H1 (cell line): ENCODE measurements at regions not wholly inside any gene's neighbourhood (a gene's known extent, or its start where the extent isn't known, plus 50 kb on each side); places are given as distances from the start of the nearest gene placed in this dataset.

Experiments used
- CTCF ChIA-PET: fragments of 300-600 bp; sonication (Branson Sonifier 250); formaldehyde crosslinking; loops from one replicate; lab custom pipeline; 2021; ENCODE audit not compliant: partially characterized antibody; lab: Charles Lee
- POLR2A ChIA-PET: fragments of 300-600 bp; sonication (Branson Sonifier 250); formaldehyde crosslinking; loops from one replicate; lab custom pipeline; 2021; ENCODE audit warnings: inconsistent platforms; ENCODE audit not compliant: partially characterized antibody; lab: Charles Lee
- DNase-seq, 2 experiments: peaks; one replicate each; pipeline versions ENCODE4 v3.0.0 to v3.0.0-alpha.2; 2010 to 2022; ENCODE audit warnings: low spot score in 2 of 2, low read depth in 1 of 2, mixed read lengths in 1 of 2
- FAIRE-seq: peaks from 2 replicates; lab custom pipeline; 2011; peaks lifted over from hg19 to GRCh38; lab: Jason Lieb, UNC
- H2AFZ ChIP-seq: 2 replicates; pipeline ENCODE4 v1.8.1; 2012; ENCODE audit warnings: low read length, inconsistent platforms
- H2AK5ac ChIP-seq: 2 replicates; pipeline ENCODE4 v1.6.1; 2013; ENCODE audit warnings: low read depth, low read length
- H2BK120ac ChIP-seq: replicated peaks from 2 replicates; pipeline ENCODE3; 2013; ENCODE audit warnings: low read depth, low read length, inconsistent platforms
- H2BK12ac ChIP-seq: 2 replicates; pipeline ENCODE4 v1.6.1; 2013; ENCODE audit warnings: low read depth, low read length
- H2BK15ac ChIP-seq: 2 replicates; pipeline ENCODE4 v1.6.1; 2013; ENCODE audit warnings: low read length
- H2BK20ac ChIP-seq: 2 replicates; pipeline ENCODE4 v1.6.1; 2013; ENCODE audit warnings: low read length
- H2BK5ac ChIP-seq: 2 replicates; pipeline ENCODE4 v1.6.1; 2013; ENCODE audit warnings: low read depth, low read length
- H3K14ac ChIP-seq: 2 replicates; pipeline ENCODE4 v1.6.1; 2013; ENCODE audit warnings: inconsistent platforms; ENCODE audit not compliant: insufficient read length
- H3K18ac ChIP-seq: 2 replicates; pipeline ENCODE4 v1.6.1; 2013; ENCODE audit warnings: low read length; ENCODE audit errors: extremely low read depth
- H3K23ac ChIP-seq: 2 replicates; pipeline ENCODE4 v1.6.1; 2013; ENCODE audit warnings: inconsistent platforms; ENCODE audit not compliant: insufficient read length
- H3K23me2 ChIP-seq: 2 replicates; pipeline ENCODE4 v1.6.1; 2013; ENCODE audit warnings: low read depth, low read length
- H3K27ac ChIP-seq: 2 replicates; pipeline ENCODE4 v1.6.1; 2011; ENCODE audit warnings: low read depth, low read length, inconsistent platforms
- H3K27me3 ChIP-seq, 4 experiments: replicated peaks in 1 of 4; 1 replicate in 1 of 4; 2 replicates in 3 of 4; pipeline versions ENCODE4 v1.6.1 to v1.8.1; 2011 to 2013; ENCODE audit warnings: low read length in 3 of 4, mild to moderate bottlenecking in 3 of 4, inconsistent platforms in 2 of 4, mixed read lengths in 2 of 4, moderate library complexity in 1 of 4; ENCODE audit not compliant: control insufficient read depth in 3 of 4, insufficient read depth in 3 of 4; ENCODE audit errors: extremely low read depth in 1 of 4
- H3K36me3 ChIP-seq, 4 experiments: 2 replicates each; pipeline versions ENCODE4 v1.6.1 to v1.8.1; 2011 to 2013; ENCODE audit warnings: mild to moderate bottlenecking in 4 of 4, low read length in 3 of 4, moderate library complexity in 2 of 4, control low read depth in 1 of 4, inconsistent platforms in 1 of 4; ENCODE audit not compliant: insufficient read depth in 4 of 4, control insufficient read depth in 2 of 4
- H3K4ac ChIP-seq: replicated peaks from 2 replicates; pipeline ENCODE3; 2013; ENCODE audit warnings: low read length, low read depth, mixed read lengths, inconsistent platforms; ENCODE audit not compliant: insufficient read length
- H3K4me1 ChIP-seq, 4 experiments: replicated peaks in 1 of 4; 1 replicate in 1 of 4; 2 replicates in 3 of 4; pipeline versions ENCODE4 v1.6.1 to v1.8.1; 2011 to 2013; ENCODE audit warnings: low read length in 3 of 4, inconsistent platforms in 2 of 4, mixed read lengths in 1 of 4; ENCODE audit not compliant: insufficient read depth in 4 of 4, control insufficient read depth in 3 of 4
- H3K4me2 ChIP-seq, 2 experiments: 2 replicates each; pipeline versions ENCODE4 v1.6.1 to v1.8.1; 2011 to 2013; ENCODE audit warnings: low read depth in 2 of 2, low read length in 2 of 2, control low read depth in 1 of 2, inconsistent platforms in 1 of 2, mild to moderate bottlenecking in 1 of 2; ENCODE audit not compliant: insufficient read depth in 1 of 2
- H3K4me3 ChIP-seq, 4 experiments: fragments of 200-600, 300-600 bp in 1 of 4; sonication (generic), shearing (Covaris generic), sonication (Bioruptor Twin) in 1 of 4; 2 replicates each; pipeline versions ENCODE4 v1.5.1 to v1.8.1; 2011 to 2016; ENCODE audit warnings: low read length in 4 of 4, low read depth in 3 of 4, control low read depth in 2 of 4, inconsistent platforms in 2 of 4, mild to moderate bottlenecking in 2 of 4, mixed read lengths in 1 of 4, moderate library complexity in 1 of 4; ENCODE audit not compliant: insufficient read depth in 2 of 4; ENCODE audit errors: extremely low read depth in 1 of 4
- H3K56ac ChIP-seq: replicated peaks from 2 replicates; pipeline ENCODE3; 2013; ENCODE audit warnings: low read depth, mild to moderate bottlenecking, mixed read lengths, low read length, inconsistent platforms; ENCODE audit not compliant: insufficient read length
- H3K79me1 ChIP-seq: 2 replicates; pipeline ENCODE4 v1.6.1; 2013; ENCODE audit warnings: low read depth, low read length, control low read depth
- H3K79me2 ChIP-seq, 2 experiments: 2 replicates each; pipeline versions ENCODE4 v1.6.1 to v1.8.1; 2012 to 2013; ENCODE audit warnings: low read length in 2 of 2, mild to moderate bottlenecking in 2 of 2, inconsistent platforms in 1 of 2; ENCODE audit not compliant: insufficient read depth in 2 of 2, control insufficient read depth in 1 of 2
- H3K9ac ChIP-seq, 4 experiments: replicated peaks in 1 of 4; 1 replicate in 1 of 4; 2 replicates in 3 of 4; pipeline versions ENCODE4 v1.6.1 to v1.8.1; 2011 to 2013; ENCODE audit warnings: low read depth in 3 of 4, low read length in 3 of 4, control low read depth in 2 of 4, mild to moderate bottlenecking in 2 of 4, moderate library complexity in 2 of 4, inconsistent platforms in 1 of 4; ENCODE audit errors: extremely low read depth in 1 of 4
- H3K9me3 ChIP-seq, 2 experiments: 2 replicates each; pipeline versions ENCODE4 v1.6.1 to v1.8.1; 2012 to 2013; ENCODE audit warnings: mild to moderate bottlenecking in 2 of 2, moderate library complexity in 2 of 2, control low read depth in 1 of 2, inconsistent platforms in 1 of 2, low read depth in 1 of 2, low read length in 1 of 2, mixed read lengths in 1 of 2; ENCODE audit not compliant: insufficient read depth in 2 of 2
- H4K20me1 ChIP-seq, 2 experiments: replicated peaks in 1 of 2; 2 replicates each; pipeline versions ENCODE3 to v1.8.1; 2011 to 2013; ENCODE audit warnings: inconsistent platforms in 2 of 2, low read length in 2 of 2, mild to moderate bottlenecking in 1 of 2; ENCODE audit not compliant: insufficient read depth in 2 of 2, control insufficient read depth in 1 of 2
- H4K5ac ChIP-seq: 2 replicates; pipeline ENCODE4 v1.6.1; 2013; ENCODE audit warnings: low read length, low read depth, mixed read lengths, inconsistent platforms; ENCODE audit not compliant: insufficient read length
- H4K8ac ChIP-seq: 2 replicates; pipeline ENCODE4 v1.8.0; 2013; ENCODE audit warnings: mild to moderate bottlenecking, moderate library complexity, low read length, inconsistent platforms; ENCODE audit not compliant: insufficient read depth; ENCODE audit errors: extremely low read depth
- H4K91ac ChIP-seq: replicated peaks from 2 replicates; pipeline ENCODE3; 2013; ENCODE audit warnings: low read length, mixed read lengths, inconsistent platforms; ENCODE audit not compliant: insufficient read length
- BRCA1 ChIP-seq: IDR thresholded peaks from 2 replicates; pipeline ENCODE4 v1.6.1; 2012; ENCODE audit warnings: low read depth, low read length, improper control_type of control experiment
- WGBS, 2 experiments: shearing (Covaris generic) in 1 of 2; methylation state at CpG; one replicate each; pipeline versions ENCODE4 v1.1.6 to v1.1.7; 2013 to 2015; ENCODE audit warnings: low lambda C conversion rate in 2 of 2, mixed read lengths in 2 of 2, inconsistent platforms in 1 of 2, low coverage in 1 of 2, missing lambda C conversion rate in 1 of 2; ENCODE audit not compliant: insufficient replicate concordance in 2 of 2, insufficient coverage in 1 of 2, insufficient read length in 1 of 2; ENCODE audit errors: extremely low coverage in 1 of 2, missing lambda C conversion rate in 1 of 2; 5-methylcytosine and 5-hydroxymethylcytosine counted together

- ChIA-PET POLR2A (no interaction called here), CTCF (no interaction called here)
- Histone ChIP-seq H2BK5ac (peak overlapping the region; percentile 8; the same call in 1 of the 2 replicates), H2BK120ac (peak overlapping the region; percentile 66), H3K18ac (no peak overlapping the region), H4K5ac (peak overlapping the region; percentile 23), H3K4me3 (no peak overlapping the region), H3K79me1 (no peaks in the 10 kb centered on the region), H3K14ac (peak overlapping the region; percentile 95), H3K27me3 (no peaks in the 10 kb centered on the region), H4K91ac (peak overlapping the region; percentile 67), H3K56ac (peak overlapping the region; percentile 100), H3K4me2 (no peak overlapping the region), H3K79me2 (peaks cover 0 to 4% of the 10 kb centered on the region in 2 experiments; a peak in 2 of 4 replicates), H2BK15ac (peak overlapping the region; percentile 66), H4K8ac (no peak overlapping the region; the same call in 1 of the 2 replicates), H3K36me3 (no peaks in the 10 kb centered on the region; a peak in 1 of 8 replicates), H3K4me1 (no peaks in the 10 kb centered on the region; a peak in 1 of 7 replicates), H3K23me2 (peaks cover 11% of the 10 kb centered on the region; the same call in 1 of the 2 replicates), H2BK12ac (peak overlapping the region; percentile 31; the same call in 1 of the 2 replicates), H3K4ac (peak overlapping the region; percentile 92), H3K9me3 (no peaks in the 10 kb centered on the region), H3K27ac (no peak overlapping the region), H2AFZ (no peak overlapping the region), H3K23ac (no peak overlapping the region), H3K9ac (peak overlapping the region in 1 of 4 experiments; percentile 39; a peak in 1 of 7 replicates), H2AK5ac (peak overlapping the region; percentile 91), H2BK20ac (0 out of 2 replicates have a peak overlapping the region, but pooled peaks have one; percentile 28), H4K20me1 (peaks cover 0 to 10% of the 10 kb centered on the region in 2 experiments)
- FAIRE-seq (peak; percentile 24), DNase-seq (no peak)
- WGBS, 2 experiments = 90 to 100% methylated on average over 1 to 12 of the region's 12 CpGs
- TF ChIP-seq BRCA1 = no peak
These were observed 124.0 kb upstream of the ERG start for GRCh38 chr21:38622081-38622826.
